ENCODE measurements at regions not wholly inside any gene's neighbourhood (a gene's known extent, or its start where the extent isn't known, plus 50 kb on each side); places are given as distances from the start of the nearest gene placed in this dataset.

DNA sequence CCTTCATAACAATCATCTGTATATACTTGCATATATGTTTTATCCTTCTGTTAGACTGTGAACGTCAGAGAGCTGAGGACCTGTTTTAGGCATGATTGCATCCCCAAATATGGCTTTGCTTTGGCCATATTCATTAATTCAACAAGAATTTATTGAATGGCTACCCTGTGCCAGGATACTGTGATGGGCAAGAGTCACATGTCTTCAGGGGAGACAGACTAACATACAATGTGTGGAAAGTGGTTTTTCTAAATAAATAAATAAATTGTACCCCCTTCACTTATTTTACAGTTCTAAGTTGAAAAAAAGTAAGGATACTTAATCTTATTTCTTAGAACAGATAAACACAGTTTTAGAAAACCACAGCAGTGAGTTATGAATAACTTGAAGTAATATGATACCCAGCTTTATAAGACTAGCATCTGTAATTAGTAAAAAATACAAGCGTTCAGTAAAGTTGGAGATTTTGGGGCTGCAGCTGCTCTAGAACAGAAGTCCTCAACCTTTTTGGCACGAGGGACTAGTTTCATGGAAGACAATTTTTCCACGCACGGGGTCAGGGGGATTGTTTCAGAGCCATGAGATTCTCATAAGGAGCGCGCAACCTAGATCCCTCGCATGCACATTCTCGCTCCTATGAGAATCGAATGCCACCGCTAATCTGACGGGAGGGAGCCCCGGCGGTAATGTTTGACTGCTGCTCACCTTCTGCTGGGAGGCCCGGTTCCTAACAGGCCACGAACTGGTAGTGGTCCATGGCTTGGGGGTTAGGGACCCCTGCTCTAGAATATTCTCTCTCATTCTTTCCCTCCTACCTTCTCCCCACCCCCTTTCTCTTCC, 89.4 kb upstream of the MTPN start:
- no peak for TF ChIP-seq POLR2A (IDR thresholded peaks at IDR 0.05)
- TF ChIP-seq, protein P1, sequence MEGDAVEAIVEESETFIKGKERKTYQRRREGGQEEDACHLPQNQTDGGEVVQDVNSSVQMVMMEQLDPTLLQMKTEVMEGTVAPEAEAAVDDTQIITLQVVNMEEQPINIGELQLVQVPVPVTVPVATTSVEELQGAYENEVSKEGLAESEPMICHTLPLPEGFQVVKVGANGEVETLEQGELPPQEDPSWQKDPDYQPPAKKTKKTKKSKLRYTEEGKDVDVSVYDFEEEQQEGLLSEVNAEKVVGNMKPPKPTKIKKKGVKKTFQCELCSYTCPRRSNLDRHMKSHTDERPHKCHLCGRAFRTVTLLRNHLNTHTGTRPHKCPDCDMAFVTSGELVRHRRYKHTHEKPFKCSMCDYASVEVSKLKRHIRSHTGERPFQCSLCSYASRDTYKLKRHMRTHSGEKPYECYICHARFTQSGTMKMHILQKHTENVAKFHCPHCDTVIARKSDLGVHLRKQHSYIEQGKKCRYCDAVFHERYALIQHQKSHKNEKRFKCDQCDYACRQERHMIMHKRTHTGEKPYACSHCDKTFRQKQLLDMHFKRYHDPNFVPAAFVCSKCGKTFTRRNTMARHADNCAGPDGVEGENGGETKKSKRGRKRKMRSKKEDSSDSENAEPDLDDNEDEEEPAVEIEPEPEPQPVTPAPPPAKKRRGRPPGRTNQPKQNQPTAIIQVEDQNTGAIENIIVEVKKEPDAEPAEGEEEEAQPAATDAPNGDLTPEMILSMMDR (IDR thresholded peaks at IDR 0.05 in 4 of 5, conservative IDR thresholded peaks at IDR 0.05 in 1 of 5) = no peak

All from gastrocnemius medialis (tissue), 4 donors.